ENCODE measurements at regions not wholly inside any gene's neighbourhood (a gene's known extent, or its start where the extent isn't known, plus 50 kb on each side); places are given as distances from the start of the nearest gene placed in this dataset.

- TF ChIP-seq, protein P1, sequence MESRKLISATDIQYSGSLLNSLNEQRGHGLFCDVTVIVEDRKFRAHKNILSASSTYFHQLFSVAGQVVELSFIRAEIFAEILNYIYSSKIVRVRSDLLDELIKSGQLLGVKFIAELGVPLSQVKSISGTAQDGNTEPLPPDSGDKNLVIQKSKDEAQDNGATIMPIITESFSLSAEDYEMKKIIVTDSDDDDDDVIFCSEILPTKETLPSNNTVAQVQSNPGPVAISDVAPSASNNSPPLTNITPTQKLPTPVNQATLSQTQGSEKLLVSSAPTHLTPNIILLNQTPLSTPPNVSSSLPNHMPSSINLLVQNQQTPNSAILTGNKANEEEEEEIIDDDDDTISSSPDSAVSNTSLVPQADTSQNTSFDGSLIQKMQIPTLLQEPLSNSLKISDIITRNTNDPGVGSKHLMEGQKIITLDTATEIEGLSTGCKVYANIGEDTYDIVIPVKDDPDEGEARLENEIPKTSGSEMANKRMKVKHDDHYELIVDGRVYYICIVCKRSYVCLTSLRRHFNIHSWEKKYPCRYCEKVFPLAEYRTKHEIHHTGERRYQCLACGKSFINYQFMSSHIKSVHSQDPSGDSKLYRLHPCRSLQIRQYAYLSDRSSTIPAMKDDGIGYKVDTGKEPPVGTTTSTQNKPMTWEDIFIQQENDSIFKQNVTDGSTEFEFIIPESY (IDR thresholded peaks at IDR 0.05; ENCODE audit: extremely low read depth, insufficient replicate concordance, low read length) = no peak
- TF ChIP-seq ZNF274 (IDR thresholded peaks at IDR 0.05; ENCODE audit: low read depth, low read length) (no peak), POLR2A (IDR thresholded peaks at IDR 0.05; ENCODE audit: borderline replicate concordance, extremely low read depth, insufficient read depth, insufficient read length) (no peak), RAD21 (IDR thresholded peaks at IDR 0.05; ENCODE audit: low read depth) (peak; percentile 8; the same call in 1 of the 2 replicates)
- TF ChIP-seq, protein P2, sequence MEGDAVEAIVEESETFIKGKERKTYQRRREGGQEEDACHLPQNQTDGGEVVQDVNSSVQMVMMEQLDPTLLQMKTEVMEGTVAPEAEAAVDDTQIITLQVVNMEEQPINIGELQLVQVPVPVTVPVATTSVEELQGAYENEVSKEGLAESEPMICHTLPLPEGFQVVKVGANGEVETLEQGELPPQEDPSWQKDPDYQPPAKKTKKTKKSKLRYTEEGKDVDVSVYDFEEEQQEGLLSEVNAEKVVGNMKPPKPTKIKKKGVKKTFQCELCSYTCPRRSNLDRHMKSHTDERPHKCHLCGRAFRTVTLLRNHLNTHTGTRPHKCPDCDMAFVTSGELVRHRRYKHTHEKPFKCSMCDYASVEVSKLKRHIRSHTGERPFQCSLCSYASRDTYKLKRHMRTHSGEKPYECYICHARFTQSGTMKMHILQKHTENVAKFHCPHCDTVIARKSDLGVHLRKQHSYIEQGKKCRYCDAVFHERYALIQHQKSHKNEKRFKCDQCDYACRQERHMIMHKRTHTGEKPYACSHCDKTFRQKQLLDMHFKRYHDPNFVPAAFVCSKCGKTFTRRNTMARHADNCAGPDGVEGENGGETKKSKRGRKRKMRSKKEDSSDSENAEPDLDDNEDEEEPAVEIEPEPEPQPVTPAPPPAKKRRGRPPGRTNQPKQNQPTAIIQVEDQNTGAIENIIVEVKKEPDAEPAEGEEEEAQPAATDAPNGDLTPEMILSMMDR (IDR thresholded peaks at IDR 0.05 in 2 of 3, conservative IDR thresholded peaks at IDR 0.05 in 1 of 3; ENCODE audit: borderline replicate concordance in 1 of 3, insufficient read depth in 1 of 3, low read depth in 2 of 3, low read length in 2 of 3) = no peak; a peak in 1 of 6 replicates
These were observed 450.1 kb downstream of the METTL4 start for GRCh38 chr18:2121224-2121623.
